Epithelial cell of proximal tubule (primary cell): ENCODE measurements at regions not wholly inside any gene's neighbourhood (a gene's known extent, or its start where the extent isn't known, plus 50 kb on each side); places are given as distances from the start of the nearest gene placed in this dataset.

Source experiments
- DNase-seq: peaks from one replicate; pipeline ENCODE4 v3.0.0-alpha.2; 2011; ENCODE audit warnings: low read depth
- H3K4me3 ChIP-seq: 2 replicates; pipeline ENCODE4 v1.5.1; 2011; ENCODE audit warnings: low read depth, mild to moderate bottlenecking, low read length
- TF ChIP-seq, protein P1 (sequence below): conservative IDR thresholded peaks from 2 replicates; pipeline ENCODE4 v1.5.1; 2012; ENCODE audit warnings: low read depth, mild to moderate bottlenecking, low read length

DNA sequence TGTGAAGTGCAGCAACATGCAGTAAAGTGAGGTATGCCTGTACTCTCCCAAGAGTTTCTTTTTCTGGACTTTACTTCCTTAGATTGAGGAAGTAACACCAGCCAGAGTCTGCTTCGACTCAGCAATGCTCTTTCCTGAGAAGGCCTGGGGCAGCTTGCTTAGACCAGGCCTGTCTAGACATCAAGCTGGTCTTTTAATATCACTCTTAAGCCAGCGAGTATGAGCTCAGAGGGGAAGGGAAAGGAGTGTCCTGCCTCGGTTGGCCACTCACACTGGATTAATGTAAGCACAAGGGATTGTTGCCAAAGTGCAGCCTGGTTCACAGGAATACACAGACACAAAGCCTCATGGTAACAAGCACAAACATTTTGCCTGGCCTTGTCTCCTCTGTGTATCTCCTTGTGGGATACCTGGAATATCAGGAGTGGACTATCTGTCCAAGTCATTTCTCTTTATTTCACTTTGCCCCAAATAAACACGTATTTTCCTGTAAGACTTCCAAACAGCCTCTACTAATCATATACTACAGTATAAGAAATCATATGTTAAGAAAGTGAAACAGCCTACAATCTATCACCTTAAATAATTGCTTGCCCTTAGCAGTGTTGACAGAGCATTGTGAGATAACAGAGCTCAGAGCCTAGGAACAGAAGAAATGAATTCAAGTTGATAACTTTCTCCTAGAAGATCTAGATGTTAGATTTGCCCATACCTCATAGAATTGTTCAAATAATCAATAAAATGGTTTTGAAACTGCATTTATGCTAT is 121.2 kb upstream of the DAAM1 start:
- TF ChIP-seq, protein P1, sequence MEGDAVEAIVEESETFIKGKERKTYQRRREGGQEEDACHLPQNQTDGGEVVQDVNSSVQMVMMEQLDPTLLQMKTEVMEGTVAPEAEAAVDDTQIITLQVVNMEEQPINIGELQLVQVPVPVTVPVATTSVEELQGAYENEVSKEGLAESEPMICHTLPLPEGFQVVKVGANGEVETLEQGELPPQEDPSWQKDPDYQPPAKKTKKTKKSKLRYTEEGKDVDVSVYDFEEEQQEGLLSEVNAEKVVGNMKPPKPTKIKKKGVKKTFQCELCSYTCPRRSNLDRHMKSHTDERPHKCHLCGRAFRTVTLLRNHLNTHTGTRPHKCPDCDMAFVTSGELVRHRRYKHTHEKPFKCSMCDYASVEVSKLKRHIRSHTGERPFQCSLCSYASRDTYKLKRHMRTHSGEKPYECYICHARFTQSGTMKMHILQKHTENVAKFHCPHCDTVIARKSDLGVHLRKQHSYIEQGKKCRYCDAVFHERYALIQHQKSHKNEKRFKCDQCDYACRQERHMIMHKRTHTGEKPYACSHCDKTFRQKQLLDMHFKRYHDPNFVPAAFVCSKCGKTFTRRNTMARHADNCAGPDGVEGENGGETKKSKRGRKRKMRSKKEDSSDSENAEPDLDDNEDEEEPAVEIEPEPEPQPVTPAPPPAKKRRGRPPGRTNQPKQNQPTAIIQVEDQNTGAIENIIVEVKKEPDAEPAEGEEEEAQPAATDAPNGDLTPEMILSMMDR: no peak
- no peak overlapping the region for H3K4me3 ChIP-seq
- no peak for DNase-seq

DNA sequence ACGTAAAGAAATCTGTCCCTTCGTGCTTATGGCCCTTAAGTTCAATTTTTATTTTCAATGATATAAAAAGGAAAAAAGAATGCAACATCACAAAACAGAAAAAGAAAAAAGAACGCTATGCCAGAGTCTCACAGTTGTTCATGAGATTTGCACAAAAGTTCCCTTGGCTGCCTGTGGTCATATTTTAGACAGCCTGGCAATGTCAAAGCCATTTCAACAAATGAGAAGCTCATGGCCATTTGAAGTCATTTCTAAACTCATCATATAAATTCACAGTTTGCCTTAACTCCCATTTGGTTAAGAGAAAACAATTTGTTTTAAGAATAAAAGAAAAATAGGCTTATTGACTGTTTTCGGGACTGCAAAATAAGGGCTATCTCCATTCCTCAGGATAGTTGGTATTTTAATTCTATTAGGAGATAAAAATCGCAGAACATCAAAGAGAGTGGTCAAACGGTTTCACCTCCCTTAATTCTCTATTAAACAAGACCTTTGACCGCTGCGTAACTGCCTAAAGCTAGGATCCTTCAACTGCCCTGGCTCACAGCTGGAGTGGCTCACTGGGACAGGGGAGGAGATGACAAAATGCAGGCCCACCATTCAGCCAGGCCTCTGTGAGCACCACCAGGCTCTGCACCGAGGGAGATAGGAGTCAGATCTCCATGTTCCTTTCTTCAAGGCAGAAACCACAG is 119.2 kb upstream of the DAAM1 start:
- TF ChIP-seq, protein P1: no peak
- DNase-seq: no peak

DNA sequence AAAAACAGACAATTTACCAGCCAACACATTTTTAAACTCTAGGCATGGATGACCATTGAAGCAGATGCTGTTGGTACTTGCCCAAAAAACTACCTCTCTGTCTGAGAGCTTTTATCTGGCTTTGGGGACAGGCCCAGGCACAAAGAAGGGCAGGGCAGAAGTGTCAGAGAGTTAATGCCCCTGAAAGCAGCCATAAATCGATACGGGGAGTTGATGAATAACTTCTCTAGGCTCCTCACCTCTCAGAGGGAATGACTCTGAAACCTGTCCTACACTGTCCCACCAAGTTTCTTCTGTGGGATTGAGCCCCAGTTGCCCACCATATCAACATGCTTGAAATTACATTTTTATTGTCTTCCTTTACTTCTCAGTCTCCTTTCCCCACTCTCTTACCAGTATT is 113.0 kb upstream of the DAAM1 start:
- no peak overlapping the region for H3K4me3 ChIP-seq
- no peak for DNase-seq
- TF ChIP-seq, protein P1: no peak

More for the DNA sequence above, 119.2 kb upstream of the DAAM1 start:
- no peak overlapping the region for H3K4me3 ChIP-seq

DNA sequence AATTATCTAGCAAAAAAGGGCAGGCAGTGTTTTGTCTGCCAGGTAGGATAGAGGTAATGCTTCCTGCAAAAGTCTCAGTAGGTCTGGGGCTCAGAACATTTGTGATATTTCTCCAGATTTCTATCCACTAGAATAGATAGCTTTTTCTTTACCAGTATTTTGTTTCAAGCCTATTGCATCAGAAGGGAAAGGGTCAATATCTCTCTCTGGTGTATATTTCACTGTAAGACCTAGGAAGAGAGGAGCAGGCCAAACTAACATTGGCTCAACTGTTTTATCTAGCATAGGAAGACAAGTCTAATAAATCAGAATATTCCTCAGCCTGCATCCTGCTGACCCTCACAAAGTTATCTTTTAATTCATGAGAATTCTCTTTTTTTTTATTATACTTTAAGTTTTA is 106.7 kb upstream of the DAAM1 start:
- no peak overlapping the region for H3K4me3 ChIP-seq
- DNase-seq: no peak

DNA sequence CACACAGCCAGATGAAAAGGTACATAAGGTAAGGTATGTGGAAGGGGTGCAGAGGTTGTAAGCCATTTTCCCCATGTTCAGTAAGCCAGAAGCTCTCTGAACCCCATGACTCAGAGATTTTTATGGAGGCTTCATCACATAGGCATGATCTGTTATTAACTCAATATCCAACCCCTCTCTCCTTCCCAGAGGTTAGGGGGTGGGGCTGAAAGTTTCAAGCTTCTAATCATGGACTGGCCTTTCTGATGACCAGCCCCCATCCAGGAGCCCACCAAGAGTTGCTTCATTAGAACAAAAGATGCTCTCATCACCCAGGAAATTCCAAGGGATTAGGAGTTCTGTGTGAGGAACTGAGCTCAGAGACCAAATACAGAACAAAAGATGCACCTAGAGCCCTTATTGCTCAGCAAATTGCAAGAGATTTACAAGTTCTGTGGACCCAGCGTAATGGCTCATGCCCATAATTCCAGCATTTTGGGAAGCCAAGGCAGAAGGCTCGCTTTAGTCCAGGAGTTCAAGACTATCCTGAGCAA is 103.2 kb upstream of the DAAM1 start:
- no peak overlapping the region for H3K4me3 ChIP-seq
- TF ChIP-seq, protein P1: no peak
- DNase-seq: no peak

More for the DNA sequence above, 106.7 kb upstream of the DAAM1 start:
- TF ChIP-seq, protein P1: no peak

DNA sequence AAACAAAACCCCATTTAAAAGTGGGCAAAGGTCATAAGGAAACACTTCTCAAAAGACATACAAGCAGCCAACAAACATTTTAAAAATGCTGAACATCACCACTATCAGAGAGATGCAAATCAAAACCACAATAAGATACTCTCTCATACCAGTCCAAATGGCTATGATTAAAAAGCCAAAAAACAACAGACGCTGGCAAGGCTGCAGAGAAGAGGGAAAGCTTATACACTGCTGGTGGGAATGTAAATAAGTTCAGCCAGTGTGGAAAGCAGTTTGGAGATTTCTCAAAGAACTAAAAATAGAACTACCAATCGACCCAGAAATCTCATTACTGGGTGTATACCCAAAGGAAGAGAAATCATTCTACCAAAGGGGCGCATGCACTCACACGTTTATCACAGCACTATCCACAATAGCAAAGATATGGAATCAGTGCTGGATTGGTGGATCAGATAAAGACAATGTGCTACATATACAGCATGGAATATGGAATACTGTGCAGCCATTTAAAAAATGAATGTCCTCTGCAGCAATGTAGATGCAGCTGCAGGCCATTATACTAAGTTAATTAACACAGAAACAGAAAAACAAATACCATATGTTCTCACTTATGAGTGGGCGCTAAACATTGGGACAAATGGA is 102.1 kb upstream of the DAAM1 start:
- H3K4me3 ChIP-seq: no peak overlapping the region
- TF ChIP-seq, protein P1: no peak
- no peak for DNase-seq
